Colonic mucosa (tissue), 4 donors: ENCODE measurements at regions not wholly inside any gene's neighbourhood (a gene's known extent, or its start where the extent isn't known, plus 50 kb on each side); places are given as distances from the start of the nearest gene placed in this dataset.

ENCODE experiments used
- DNase-seq: peaks from one replicate; pipeline ENCODE4 v3.0.0-alpha.2; 2020
- H3K27ac ChIP-seq: fragments of 200-600 bp; one replicate; pipeline ENCODE4 v1.8.0; 2021
- H3K27me3 ChIP-seq: fragments of 200-600 bp; one replicate; pipeline ENCODE4 v1.8.0; 2021
- H3K36me3 ChIP-seq: fragments of 200-600 bp; one replicate; pipeline ENCODE4 v1.8.0; 2021
- H3K4me1 ChIP-seq: fragments of 200-600 bp; one replicate; pipeline ENCODE4 v1.8.0; 2021; ENCODE audit warnings: mild to moderate bottlenecking
- H3K4me3 ChIP-seq: fragments of 200-600 bp; one replicate; pipeline ENCODE4 v1.8.0; 2021
- H3K9ac ChIP-seq, 2 donors: one replicate each; pipeline ENCODE4 v1.7.0; 2013; ENCODE audit warnings: control low read depth in 2 of 2, low read depth in 2 of 2, low read length in 2 of 2
- H3K9me3 ChIP-seq: fragments of 200-600 bp; one replicate; pipeline ENCODE4 v1.8.0; 2021
- intact Hi-C: fragments of 100-400 bp; cut with DNase I; formaldehyde crosslinking; loops from one replicate; pipeline ENCODE4 v1.14.1; 2022
- TF ChIP-seq, protein P1 (sequence below): fragments of 200-600 bp; IDR thresholded peaks from one replicate; pipeline ENCODE4 v1.8.0; 2022; ENCODE audit warnings: antibody characterized with exemption, mild to moderate bottlenecking
- donor health status: healthy.
- donor health status: DM: no; HTN: no; CAD: no.
- donor health status: DM: no; HTN: no; CAD: no.

- Histone ChIP-seq H3K27me3 (no peaks in the 10 kb centered on the region), H3K4me1 (no peaks in the 10 kb centered on the region), H3K9me3 (no peaks in the 10 kb centered on the region), H3K4me3 (no peak overlapping the region), H3K9ac (no peak overlapping the region), H3K27ac (no peak overlapping the region), H3K36me3 (no peaks in the 10 kb centered on the region)
- intact Hi-C loops: no loop called here
- TF ChIP-seq, protein P1, sequence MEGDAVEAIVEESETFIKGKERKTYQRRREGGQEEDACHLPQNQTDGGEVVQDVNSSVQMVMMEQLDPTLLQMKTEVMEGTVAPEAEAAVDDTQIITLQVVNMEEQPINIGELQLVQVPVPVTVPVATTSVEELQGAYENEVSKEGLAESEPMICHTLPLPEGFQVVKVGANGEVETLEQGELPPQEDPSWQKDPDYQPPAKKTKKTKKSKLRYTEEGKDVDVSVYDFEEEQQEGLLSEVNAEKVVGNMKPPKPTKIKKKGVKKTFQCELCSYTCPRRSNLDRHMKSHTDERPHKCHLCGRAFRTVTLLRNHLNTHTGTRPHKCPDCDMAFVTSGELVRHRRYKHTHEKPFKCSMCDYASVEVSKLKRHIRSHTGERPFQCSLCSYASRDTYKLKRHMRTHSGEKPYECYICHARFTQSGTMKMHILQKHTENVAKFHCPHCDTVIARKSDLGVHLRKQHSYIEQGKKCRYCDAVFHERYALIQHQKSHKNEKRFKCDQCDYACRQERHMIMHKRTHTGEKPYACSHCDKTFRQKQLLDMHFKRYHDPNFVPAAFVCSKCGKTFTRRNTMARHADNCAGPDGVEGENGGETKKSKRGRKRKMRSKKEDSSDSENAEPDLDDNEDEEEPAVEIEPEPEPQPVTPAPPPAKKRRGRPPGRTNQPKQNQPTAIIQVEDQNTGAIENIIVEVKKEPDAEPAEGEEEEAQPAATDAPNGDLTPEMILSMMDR: no peak
- no peak for DNase-seq
Observed at GRCh38 chr16:66211651-66212050, 154.8 kb upstream of the CDH5 start.

- no peak overlapping the region for H3K27ac ChIP-seq
Observed at GRCh38 chr16:66207883-66208265, 158.6 kb upstream of the CDH5 start.

GRCh38 chr16:66207139-66207882, 159.2 kb upstream of the CDH5 start:
- TF ChIP-seq, protein P1: no peak
- Histone ChIP-seq H3K36me3 (no peaks in the 10 kb centered on the region), H3K27ac (no peak overlapping the region), H3K4me1 (no peaks in the 10 kb centered on the region), H3K27me3 (no peaks in the 10 kb centered on the region), H3K9ac (no peak overlapping the region), H3K9me3 (no peaks in the 10 kb centered on the region), H3K4me3 (no peak overlapping the region)
- DNase-seq: no peak
- intact Hi-C loops: no loop called here

More at GRCh38 chr16:66207883-66208265, 158.6 kb upstream of the CDH5 start:
- DNase-seq: no peak
- TF ChIP-seq, protein P1: no peak
- no peaks in the 10 kb centered on the region for H3K36me3 ChIP-seq
- no peaks in the 10 kb centered on the region for H3K4me1 ChIP-seq
- H3K9ac ChIP-seq: no peak overlapping the region
- no peaks in the 10 kb centered on the region for H3K9me3 ChIP-seq
- intact Hi-C loops: no loop called here
- no peak overlapping the region for H3K4me3 ChIP-seq
- H3K27me3 ChIP-seq: no peaks in the 10 kb centered on the region

DNA sequence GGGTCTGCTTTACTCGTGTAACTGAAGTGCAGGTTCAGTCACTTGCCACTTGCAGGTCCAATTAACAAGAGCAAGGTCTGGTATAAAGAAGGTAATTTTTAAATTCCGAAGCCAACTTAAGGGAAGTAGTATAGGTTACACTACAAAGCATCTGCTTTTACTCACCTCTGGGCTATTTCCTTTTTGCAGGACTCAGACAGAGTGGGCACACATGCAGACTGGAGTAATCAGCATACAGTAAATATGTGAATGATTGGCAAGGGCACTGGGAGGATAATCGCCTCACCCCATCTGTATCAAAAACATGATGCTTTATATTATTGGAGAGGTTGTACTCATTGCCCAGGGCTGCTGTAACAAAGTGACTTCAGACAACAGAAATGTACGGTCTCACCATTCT, 160.1 kb upstream of the CDH5 start:
- intact Hi-C loops: no loop called here
- Histone ChIP-seq H3K4me3 (no peak overlapping the region), H3K36me3 (no peaks in the 10 kb centered on the region), H3K27me3 (no peaks in the 10 kb centered on the region), H3K27ac (no peak overlapping the region), H3K4me1 (no peaks in the 10 kb centered on the region), H3K9ac (no peak overlapping the region), H3K9me3 (no peaks in the 10 kb centered on the region)
- TF ChIP-seq, protein P1: no peak
- DNase-seq: no peak

DNA sequence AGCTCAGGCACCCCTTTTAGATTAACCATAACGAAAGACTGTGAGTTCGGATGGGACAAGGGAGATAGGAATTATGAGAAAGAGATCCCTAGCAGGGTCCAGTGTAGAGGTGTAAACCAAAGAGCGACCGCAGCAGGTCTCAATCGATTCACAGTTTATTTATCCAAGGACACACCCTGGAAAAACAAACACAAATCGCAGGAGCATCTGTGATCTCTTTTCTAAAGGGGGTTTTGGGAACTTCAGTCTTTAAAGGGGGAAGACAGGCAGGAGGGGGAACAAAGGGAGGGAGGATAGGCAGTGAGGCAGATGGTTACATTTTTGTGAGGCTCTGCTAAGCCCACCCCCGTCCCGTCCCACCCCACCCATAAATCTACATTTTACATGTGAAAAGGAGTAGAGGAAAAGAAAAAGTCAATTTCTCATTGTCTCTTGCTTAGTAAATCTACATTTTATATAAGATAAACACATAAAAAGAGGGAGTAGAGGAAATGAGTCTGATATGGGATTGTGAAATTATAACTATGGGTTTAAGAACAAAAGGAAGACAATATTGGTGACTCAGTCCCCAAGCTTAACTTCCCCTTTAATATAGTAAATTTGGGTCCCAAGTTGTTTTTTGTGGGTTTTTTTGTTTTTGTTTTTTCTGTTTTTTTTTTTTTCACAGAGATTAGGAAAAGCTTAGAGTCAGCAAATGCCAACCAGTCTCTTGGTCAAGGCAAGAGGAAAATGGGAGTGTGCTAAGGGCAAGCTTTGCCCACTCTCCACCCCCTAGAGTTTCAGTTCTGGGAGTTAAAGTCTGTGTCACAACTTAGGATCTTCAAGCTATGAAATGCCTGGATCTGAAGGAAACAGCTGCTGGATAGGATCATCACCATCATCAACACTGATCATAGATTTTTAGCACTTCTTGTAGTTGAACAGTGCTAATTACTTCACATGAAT, 160.9 kb upstream of the CDH5 start:
- TF ChIP-seq, protein P1: no peak
- no peak overlapping the region for H3K27ac ChIP-seq
- intact Hi-C loops: no loop called here
- H3K36me3 ChIP-seq: no peaks in the 10 kb centered on the region
- no peak for DNase-seq
- H3K9ac ChIP-seq: no peak overlapping the region
- H3K4me3 ChIP-seq: no peak overlapping the region
- no peaks in the 10 kb centered on the region for H3K27me3 ChIP-seq
- H3K4me1 ChIP-seq: no peaks in the 10 kb centered on the region
- no peaks in the 10 kb centered on the region for H3K9me3 ChIP-seq
